ENCODE measurements at regions not wholly inside any gene's neighbourhood (a gene's known extent, or its start where the extent isn't known, plus 50 kb on each side); places are given as distances from the start of the nearest gene placed in this dataset.

DNA sequence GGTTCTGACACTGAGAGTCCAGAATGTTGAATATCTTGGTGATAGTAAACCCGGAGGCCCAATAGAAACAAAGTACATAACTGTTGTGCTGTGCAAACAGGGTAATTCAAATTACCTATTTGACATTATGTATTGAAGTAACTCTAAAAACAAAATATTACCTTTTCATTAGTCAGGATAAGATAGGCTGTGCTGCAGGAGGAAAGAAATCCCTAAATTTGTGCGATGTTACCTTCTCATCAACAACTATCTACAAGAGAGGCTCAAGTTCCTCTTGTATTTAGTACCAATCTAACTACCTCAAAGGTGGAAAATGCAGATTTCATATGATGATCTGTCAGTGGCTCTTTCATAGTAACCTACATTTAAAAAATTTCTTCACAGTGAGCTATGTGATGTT is 367.2 kb downstream of the ZFHX3 start:
- H3K4me3 Mint-ChIP-seq: no peak overlapping the region
- DNase-seq (ENCODE audit: extremely low spot score, unreplicated experiment): no peak
- peaks cover 4% of the 10 kb centered on the region for H3K36me3 Mint-ChIP-seq
- TF ChIP-seq, protein P1, sequence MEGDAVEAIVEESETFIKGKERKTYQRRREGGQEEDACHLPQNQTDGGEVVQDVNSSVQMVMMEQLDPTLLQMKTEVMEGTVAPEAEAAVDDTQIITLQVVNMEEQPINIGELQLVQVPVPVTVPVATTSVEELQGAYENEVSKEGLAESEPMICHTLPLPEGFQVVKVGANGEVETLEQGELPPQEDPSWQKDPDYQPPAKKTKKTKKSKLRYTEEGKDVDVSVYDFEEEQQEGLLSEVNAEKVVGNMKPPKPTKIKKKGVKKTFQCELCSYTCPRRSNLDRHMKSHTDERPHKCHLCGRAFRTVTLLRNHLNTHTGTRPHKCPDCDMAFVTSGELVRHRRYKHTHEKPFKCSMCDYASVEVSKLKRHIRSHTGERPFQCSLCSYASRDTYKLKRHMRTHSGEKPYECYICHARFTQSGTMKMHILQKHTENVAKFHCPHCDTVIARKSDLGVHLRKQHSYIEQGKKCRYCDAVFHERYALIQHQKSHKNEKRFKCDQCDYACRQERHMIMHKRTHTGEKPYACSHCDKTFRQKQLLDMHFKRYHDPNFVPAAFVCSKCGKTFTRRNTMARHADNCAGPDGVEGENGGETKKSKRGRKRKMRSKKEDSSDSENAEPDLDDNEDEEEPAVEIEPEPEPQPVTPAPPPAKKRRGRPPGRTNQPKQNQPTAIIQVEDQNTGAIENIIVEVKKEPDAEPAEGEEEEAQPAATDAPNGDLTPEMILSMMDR (conservative IDR thresholded peaks at IDR 0.05): no peak
- peaks cover 5% of the 10 kb centered on the region for H3K9me3 Mint-ChIP-seq
- H3K4me1 Mint-ChIP-seq (ENCODE audit: unreplicated experiment): no peaks in the 10 kb centered on the region
- H3K27me3 Mint-ChIP-seq: no peaks in the 10 kb centered on the region
- H3K27ac Mint-ChIP-seq: no peak overlapping the region

DNA sequence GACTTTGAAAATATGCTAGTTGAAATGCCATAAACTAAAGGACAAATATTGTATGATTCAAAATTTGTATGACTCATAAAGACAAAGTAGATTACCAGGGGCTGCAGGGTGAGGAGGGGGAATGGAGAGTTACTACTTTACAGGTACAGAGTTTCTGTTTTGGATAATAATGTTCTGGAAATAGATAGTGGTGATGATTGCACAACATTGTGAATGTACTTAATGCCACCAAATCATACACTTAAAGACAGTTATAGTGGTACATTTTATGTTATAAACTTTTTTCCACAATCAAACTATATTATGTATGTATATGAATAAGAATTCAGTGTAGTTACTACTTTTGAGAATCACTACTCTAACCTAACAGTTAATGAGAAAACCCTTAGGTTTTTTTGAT is 368.1 kb downstream of the ZFHX3 start:
- no peak for DNase-seq (ENCODE audit: extremely low spot score, unreplicated experiment)
- H3K4me1 Mint-ChIP-seq (ENCODE audit: unreplicated experiment): no peaks in the 10 kb centered on the region
- H3K36me3 Mint-ChIP-seq: peaks cover 4% of the 10 kb centered on the region
- TF ChIP-seq, protein P1 (conservative IDR thresholded peaks at IDR 0.05): no peak
- H3K27me3 Mint-ChIP-seq: no peaks in the 10 kb centered on the region
- H3K9me3 Mint-ChIP-seq: peaks cover 5% of the 10 kb centered on the region
- H3K4me3 Mint-ChIP-seq: no peak overlapping the region
- H3K27ac Mint-ChIP-seq: no peak overlapping the region

DNA sequence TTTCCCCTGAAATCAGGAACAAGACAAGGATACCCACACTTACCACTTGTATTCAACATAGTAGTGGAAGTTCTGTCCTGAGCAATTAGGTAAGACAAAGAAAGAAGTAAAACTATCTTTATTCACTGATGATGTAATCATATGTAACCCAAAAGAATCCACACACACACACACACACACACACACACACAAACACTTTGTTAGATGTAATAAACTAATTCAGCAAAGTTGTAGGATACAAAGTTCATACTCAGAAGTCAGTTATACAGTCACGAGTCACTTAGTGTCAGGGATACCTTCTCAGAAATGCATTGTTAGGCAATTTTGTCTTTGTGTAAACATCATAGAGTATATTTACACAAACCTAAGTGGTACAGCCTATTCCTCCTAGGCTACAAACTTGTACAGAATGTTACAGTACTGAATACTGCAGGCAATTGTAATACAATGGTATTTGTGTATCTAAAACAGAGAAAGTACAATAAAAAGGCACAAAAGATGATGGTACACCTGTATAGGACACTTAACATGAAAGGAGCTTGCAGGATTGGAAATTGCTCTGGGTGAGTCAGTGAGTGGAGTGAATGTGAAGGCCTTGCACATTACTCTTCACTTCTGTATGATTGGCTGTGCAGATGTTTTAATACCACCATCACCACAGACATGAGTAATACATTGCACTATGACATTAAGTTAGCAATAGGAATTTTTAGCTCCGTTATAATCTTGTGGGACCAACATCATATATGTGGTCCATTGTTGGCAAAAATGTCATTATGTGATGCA is 370.1 kb downstream of the ZFHX3 start:
- H3K27me3 Mint-ChIP-seq: no peaks in the 10 kb centered on the region
- no peaks in the 10 kb centered on the region for H3K4me1 Mint-ChIP-seq (ENCODE audit: unreplicated experiment)
- no peak overlapping the region for H3K27ac Mint-ChIP-seq
- peaks cover 10% of the 10 kb centered on the region for H3K9me3 Mint-ChIP-seq
- no peak for DNase-seq (ENCODE audit: extremely low spot score, unreplicated experiment)
- H3K36me3 Mint-ChIP-seq: peaks cover 8% of the 10 kb centered on the region
- no peak overlapping the region for H3K4me3 Mint-ChIP-seq
- TF ChIP-seq, protein P1 (conservative IDR thresholded peaks at IDR 0.05): no peak

DNA sequence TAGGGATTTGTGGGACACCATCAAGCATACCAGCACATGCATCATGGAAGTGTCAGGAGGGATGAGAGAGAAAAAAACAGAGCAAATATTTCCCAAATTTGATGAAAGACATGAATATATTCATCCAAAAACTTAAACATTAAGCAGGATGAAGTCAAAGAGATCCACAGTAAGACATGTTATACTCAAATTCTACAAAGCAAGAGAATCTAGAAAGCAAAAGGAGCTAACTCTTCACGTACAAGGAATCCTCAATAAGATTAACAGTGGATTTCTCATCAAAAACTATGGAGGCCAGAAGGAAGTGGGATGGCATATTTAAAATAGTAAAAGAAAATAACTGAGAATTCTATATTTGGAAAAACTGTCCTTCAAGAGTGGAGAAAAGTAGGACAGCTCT is 374.8 kb downstream of the ZFHX3 start:
- Mint-ChIP-seq H3K27me3 (no peaks in the 10 kb centered on the region), H3K4me3 (no peak overlapping the region), H3K9me3 (peaks cover 17% of the 10 kb centered on the region), H3K27ac (no peak overlapping the region), H3K36me3 (peaks cover 32% of the 10 kb centered on the region), H3K4me1 (ENCODE audit: unreplicated experiment) (no peaks in the 10 kb centered on the region)
- no peak for DNase-seq (ENCODE audit: extremely low spot score, unreplicated experiment)
- TF ChIP-seq, protein P1 (conservative IDR thresholded peaks at IDR 0.05): no peak

DNA sequence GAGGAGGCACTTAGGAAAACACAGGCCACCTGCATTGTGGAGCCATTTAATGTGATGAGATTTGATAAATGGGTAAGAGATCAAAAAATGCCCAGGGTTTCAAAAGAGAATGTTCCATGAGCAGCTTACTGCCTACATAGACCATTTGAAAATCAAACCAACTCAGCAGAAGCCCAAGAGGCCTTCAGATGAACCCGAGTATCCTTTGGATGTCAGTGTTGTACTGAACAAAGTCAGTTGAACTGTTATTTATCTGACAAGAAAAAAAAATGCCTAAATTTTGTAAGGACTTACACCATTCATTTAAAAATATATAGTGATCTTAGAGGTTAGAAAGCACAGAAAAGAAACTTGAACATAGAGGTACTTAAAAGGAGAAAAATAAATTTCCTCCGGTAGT is 381.7 kb downstream of the ZFHX3 start:
- DNase-seq (ENCODE audit: extremely low spot score, unreplicated experiment): no peak
- Mint-ChIP-seq H3K4me1 (ENCODE audit: unreplicated experiment) (no peaks in the 10 kb centered on the region), H3K27ac (no peak overlapping the region), H3K36me3 (peaks cover 18% of the 10 kb centered on the region), H3K27me3 (no peaks in the 10 kb centered on the region), H3K9me3 (peaks cover 5% of the 10 kb centered on the region), H3K4me3 (peak overlapping the region; percentile 50)
- TF ChIP-seq, protein P1 (conservative IDR thresholded peaks at IDR 0.05): no peak

Data from type B pancreatic cell (in vitro differentiated cells).